Lower leg skin (tissue), 4 donors: ENCODE measurements at regions not wholly inside any gene's neighbourhood (a gene's known extent, or its start where the extent isn't known, plus 50 kb on each side); places are given as distances from the start of the nearest gene placed in this dataset.

Source experiments
- DNase-seq, 2 donors: peaks; one replicate each; pipeline ENCODE4 v3.0.0-alpha.2; 2019; ENCODE audit warnings: low spot score in 2 of 2
- H3K4me3 ChIP-seq: fragments of 200-600 bp; sonication (generic); 2 replicates; pipeline ENCODE4 v1.5.1; 2017; ENCODE audit warnings: mild to moderate bottlenecking, low read depth; ENCODE audit not compliant: poor library complexity, severe bottlenecking
- CTCF ChIP-seq, 3 donors: fragments of 450-650 bp; IDR thresholded peaks; one replicate each; pipeline ENCODE4 v1.5.1; 2016; ENCODE audit warnings: antibody characterized with exemption in 3 of 3, mild to moderate bottlenecking in 3 of 3, moderate library complexity in 2 of 3
- POLR2A ChIP-seq, 2 donors: fragments of 450-650 bp; IDR thresholded peaks; one replicate each; pipeline ENCODE4 v1.6.1; 2016 to 2017; ENCODE audit warnings: antibody characterized with exemption in 2 of 2, mild to moderate bottlenecking in 1 of 2, moderate library complexity in 1 of 2
- WGBS, 2 donors: methylation state at CpG; one replicate each; pipeline ENCODE4 v1.1.5; 2018; 5-methylcytosine and 5-hydroxymethylcytosine counted together
- intact Hi-C: fragments of 100-400 bp; cut with DNase I; formaldehyde crosslinking; loops from one replicate; pipeline ENCODE4 v1.15.0; 2023; ENCODE audit warnings: low total_unique reads

GRCh38 chr6:128638817-128639216 lies 118.4 kb upstream of the PTPRK start:
- intact Hi-C loops: no loop called here
- no peak for DNase-seq
- no peak overlapping the region for H3K4me3 ChIP-seq
- TF ChIP-seq POLR2A (IDR thresholded peaks at IDR 0.05) (no peak), CTCF (IDR thresholded peaks at IDR 0.05) (no peak)

GRCh38 chr6:128635219-128635618 lies 114.8 kb upstream of the PTPRK start:
- H3K4me3 ChIP-seq: no peak overlapping the region
- WGBS, 2 donors: 44 to 62% methylated on average over 2 of the region's 2 CpGs
- TF ChIP-seq CTCF (IDR thresholded peaks at IDR 0.05) (no peak), POLR2A (IDR thresholded peaks at IDR 0.05) (no peak)
- DNase-seq: no peak
- intact Hi-C loops: no loop called here

GRCh38 chr6:128632131-128632530 lies 111.7 kb upstream of the PTPRK start:
- intact Hi-C loops: no loop called here
- WGBS, 2 donors: 47 to 58% methylated on average over 2 of the region's 2 CpGs
- DNase-seq: no peak
- H3K4me3 ChIP-seq: no peak overlapping the region
- TF ChIP-seq POLR2A (IDR thresholded peaks at IDR 0.05) (no peak), CTCF (IDR thresholded peaks at IDR 0.05) (no peak)

- no peak overlapping the region for H3K4me3 ChIP-seq
- no peak for TF ChIP-seq POLR2A (IDR thresholded peaks at IDR 0.05)
- no peak for TF ChIP-seq CTCF (IDR thresholded peaks at IDR 0.05)
- DNase-seq: no peak
- intact Hi-C loops: no loop called here
- WGBS, 2 donors: 79 to 88% methylated on average over 5 of the region's 5 CpGs
Observed at GRCh38 chr6:128631031-128631430, 110.6 kb upstream of the PTPRK start.

GRCh38 chr6:128630213-128630612 lies 109.8 kb upstream of the PTPRK start:
- 57 to 68% methylated on average over 3 of the region's 3 CpGs for WGBS, 2 donors
- TF ChIP-seq CTCF (IDR thresholded peaks at IDR 0.05) (no peak), POLR2A (IDR thresholded peaks at IDR 0.05) (no peak)
- intact Hi-C loops: no loop called here

GRCh38 chr6:128617285-128617684 lies 96.9 kb upstream of the PTPRK start:
- 80 to 81% methylated on average over 1 of the region's 1 CpG for WGBS, 2 donors
- DNase-seq: no peak
- intact Hi-C loops: no loop called here
- no peak overlapping the region for H3K4me3 ChIP-seq
- no peak for TF ChIP-seq POLR2A (IDR thresholded peaks at IDR 0.05)
- no peak for TF ChIP-seq CTCF (IDR thresholded peaks at IDR 0.05)

More at GRCh38 chr6:128630213-128630612, 109.8 kb upstream of the PTPRK start:
- H3K4me3 ChIP-seq: no peak overlapping the region
- DNase-seq: no peak
